ENCODE measurements at regions not wholly inside any gene's neighbourhood (a gene's known extent, or its start where the extent isn't known, plus 50 kb on each side); places are given as distances from the start of the nearest gene placed in this dataset.

- DNase-seq, result no peak
Observed at GRCh38 chr6:11298651-11299420, 66.4 kb upstream of the NEDD9 start.

GRCh38 chr6:11297376-11297729, 64.9 kb upstream of the NEDD9 start:
- DNase-seq, result no peak

- no peak for DNase-seq
Observed at GRCh38 chr6:11296449-11297375, 64.2 kb upstream of the NEDD9 start.

- no peak for DNase-seq
Observed at GRCh38 chr6:11295969-11296368, 63.5 kb upstream of the NEDD9 start.

GRCh38 chr6:11294228-11294627, 61.8 kb upstream of the NEDD9 start:
- DNase-seq, result no peak

GRCh38 chr6:11292594-11293236, 60.2 kb upstream of the NEDD9 start:
- DNase-seq, result no peak

- no peak for DNase-seq
Observed at GRCh38 chr6:11292091-11292490, 59.6 kb upstream of the NEDD9 start.

GRCh38 chr6:11291582-11291981, 59.1 kb upstream of the NEDD9 start:
- no peak for DNase-seq

GRCh38 chr6:11290027-11290426, 57.6 kb upstream of the NEDD9 start:
- no peak for DNase-seq

GRCh38 chr6:11288065-11288464, 55.6 kb upstream of the NEDD9 start:
- no peak for DNase-seq

GRCh38 chr6:11284996-11285395, 52.5 kb upstream of the NEDD9 start:
- DNase-seq, result no peak

- no peak for DNase-seq
Observed at GRCh38 chr6:11283629-11284028, 51.2 kb upstream of the NEDD9 start.

GRCh38 chr6:11282875-11283274, 50.4 kb upstream of the NEDD9 start:
- no peak for DNase-seq
